GM23338 (cell line): ENCODE measurements at regions not wholly inside any gene's neighbourhood (a gene's known extent, or its start where the extent isn't known, plus 50 kb on each side); places are given as distances from the start of the nearest gene placed in this dataset.

Experiments
- ATAC-seq: fragments of 200-7000 bp; cut with Tn5 transposase; 3 replicates; pipeline ENCODE4 v1.9.1; 2020
- DNase-seq: peaks from one replicate; pipeline ENCODE4 v3.0.0-alpha.2; 2015; ENCODE audit warnings: low spot score
- H2AFZ ChIP-seq: fragments of 200-600 bp; sonication (generic); 2 replicates; pipeline ENCODE4 v1.8.0; 2016; ENCODE audit warnings: antibody characterized with exemption, mild to moderate bottlenecking, moderate library complexity
- H3F3A ChIP-seq: fragments of 200-600 bp; sonication (generic); replicated peaks from 2 replicates; pipeline ENCODE4 v1.8.0; 2017; ENCODE audit warnings: antibody characterized with exemption, mixed run types, low read depth
- H3K27ac ChIP-seq: fragments of 200-600 bp; sonication (generic); 2 replicates; pipeline ENCODE4 v1.6.1; 2016; ENCODE audit warnings: low read depth
- H3K27me3 ChIP-seq: fragments of 200-600 bp; sonication (generic); 2 replicates; pipeline ENCODE4 v1.8.0; 2016; ENCODE audit warnings: mild to moderate bottlenecking, mixed run types, moderate library complexity; ENCODE audit not compliant: insufficient read depth
- H3K36me3 ChIP-seq: fragments of 200-600 bp; sonication (generic); 2 replicates; pipeline ENCODE4 v1.8.0; 2016; ENCODE audit warnings: mild to moderate bottlenecking; ENCODE audit not compliant: insufficient read depth
- H3K4me1 ChIP-seq: fragments of 200-600 bp; sonication (generic); 2 replicates; pipeline ENCODE4 v1.8.0; 2016; ENCODE audit warnings: mild to moderate bottlenecking, moderate library complexity; ENCODE audit not compliant: insufficient read depth
- H3K4me2 ChIP-seq: fragments of 200-600 bp; sonication (generic); 2 replicates; pipeline ENCODE4 v1.7.1; 2017; ENCODE audit warnings: mixed run types
- H3K4me3 ChIP-seq: fragments of 200-600 bp; sonication (generic); 2 replicates; pipeline ENCODE4 v1.6.1; 2016; ENCODE audit warnings: mixed run types
- H3K79me2 ChIP-seq: fragments of 200-600 bp; sonication (generic); replicated peaks from 2 replicates; pipeline ENCODE4 v1.8.0; 2017; ENCODE audit warnings: mild to moderate bottlenecking; ENCODE audit not compliant: insufficient read depth
- H3K9me2 ChIP-seq: fragments of 200-600 bp; sonication (generic); 2 replicates; pipeline ENCODE4 v1.8.0; 2017; ENCODE audit not compliant: insufficient read depth
- H4K20me1 ChIP-seq: fragments of 200-600 bp; sonication (generic); replicated peaks from 2 replicates; pipeline ENCODE4 v1.8.0; 2017; ENCODE audit warnings: mild to moderate bottlenecking; ENCODE audit not compliant: insufficient read depth
- H3K27ac Mint-ChIP-seq: 2 replicates; pipeline ENCODE4 v1.8.0; 2020; ENCODE audit warnings: inconsistent platforms, mild to moderate bottlenecking, moderate library complexity, mixed read lengths
- H3K27me3 Mint-ChIP-seq: 3 replicates; pipeline ENCODE4 v1.8.0; 2022; ENCODE audit warnings: low read depth, mild to moderate bottlenecking, moderate library complexity, mixed read lengths, inconsistent platforms; ENCODE audit not compliant: insufficient read depth, poor library complexity
- H3K36me3 Mint-ChIP-seq: 3 replicates; pipeline ENCODE4 v1.8.0; 2021; ENCODE audit warnings: low read depth, mild to moderate bottlenecking, inconsistent platforms, moderate library complexity, mixed read lengths
- H3K4me1 Mint-ChIP-seq: 3 replicates; pipeline ENCODE4 v1.8.0; 2020; ENCODE audit warnings: mild to moderate bottlenecking, inconsistent platforms, mixed read lengths
- H3K4me3 Mint-ChIP-seq: 3 replicates; pipeline ENCODE4 v1.8.0; 2021; ENCODE audit warnings: moderate library complexity, mild to moderate bottlenecking, inconsistent platforms, mixed read lengths
- H3K9me3 Mint-ChIP-seq: 3 replicates; pipeline ENCODE4 v1.8.0; 2020; ENCODE audit warnings: moderate library complexity, mild to moderate bottlenecking, inconsistent platforms, mixed read lengths
- CREB1 ChIP-seq: fragments of 250-450 bp; sonication (Bioruptor Pico); IDR thresholded peaks from 2 replicates; pipeline ENCODE4 v1.5.0; 2020; ENCODE audit warnings: low read depth, mild to moderate bottlenecking, moderate library complexity
- ETS1 ChIP-seq: IDR thresholded peaks from 2 replicates; pipeline ENCODE4 v1.6.1; 2016; ENCODE audit warnings: antibody characterized with exemption
- EZH2 ChIP-seq: fragments of 200-600 bp; sonication (generic); IDR thresholded peaks from one replicate; pipeline ENCODE4 v1.8.0; 2017; ENCODE audit warnings: antibody characterized with exemption, mild to moderate bottlenecking, low read depth; ENCODE audit not compliant: unreplicated experiment
- EZH2phosphoT487 ChIP-seq: fragments of 200-600 bp; sonication (generic); IDR thresholded peaks from one replicate; pipeline ENCODE4 v1.8.1; 2018; ENCODE audit warnings: antibody characterized with exemption; ENCODE audit not compliant: unreplicated experiment
- NANOG ChIP-seq: IDR thresholded peaks from 2 replicates; pipeline ENCODE4 v1.6.1; 2016; ENCODE audit warnings: antibody characterized with exemption, borderline replicate concordance
- POLR2AphosphoS5 ChIP-seq: IDR thresholded peaks from 2 replicates; pipeline ENCODE4 v1.6.1; 2016; ENCODE audit warnings: antibody characterized with exemption, low read depth
- REST ChIP-seq: IDR thresholded peaks from one replicate; pipeline ENCODE4 v1.6.1; 2018; ENCODE audit warnings: antibody characterized with exemption; ENCODE audit not compliant: unreplicated experiment
- STAT1 ChIP-seq: IDR thresholded peaks from one replicate; pipeline ENCODE4 v1.6.1; 2016; ENCODE audit warnings: antibody characterized with exemption; ENCODE audit not compliant: unreplicated experiment
- ZNF331 ChIP-seq: fragments of 250-450 bp; sonication (Bioruptor Pico); IDR thresholded peaks from 2 replicates; pipeline ENCODE4 v1.5.0; 2020; ENCODE audit warnings: low read depth, mild to moderate bottlenecking, moderate library complexity
- ZNF462 ChIP-seq: fragments of 250-450 bp; sonication (Bioruptor Pico); IDR thresholded peaks from 2 replicates; pipeline ENCODE4 v1.5.0; 2020; ENCODE audit warnings: mild to moderate bottlenecking, moderate library complexity

GRCh38 chr9:19913151-19913550 is 124.3 kb upstream of the SLC24A2 start:
- no peaks in the 10 kb centered on the region for H4K20me1 ChIP-seq
- H2AFZ ChIP-seq: no peak overlapping the region; the same call in 1 of the 2 replicates
- 0 out of 2 replicates have a peak, but pooled peaks cover 3% of the 10 kb centered on the region for H3K9me2 ChIP-seq
- H3K27ac ChIP-seq: no peak overlapping the region
- no peaks in the 10 kb centered on the region; the same call in 1 of the 2 replicates for H3K36me3 ChIP-seq
- no peak overlapping the region for H3K4me2 ChIP-seq
- no peaks in the 10 kb centered on the region for H3K4me1 Mint-ChIP-seq
- H3K27me3 Mint-ChIP-seq: no peaks in the 10 kb centered on the region
- TF ChIP-seq CREB1 (CRISPR knock-in tag) (no peak), NANOG (no peak), EZH2 (no peak), ZNF331 (CRISPR knock-in tag) (no peak), ZNF462 (CRISPR knock-in tag) (no peak)
- H3F3A ChIP-seq: no peaks in the 10 kb centered on the region
- no peaks in the 10 kb centered on the region for H3K36me3 Mint-ChIP-seq
- ATAC-seq: no peak
- H3K27me3 ChIP-seq: no peaks in the 10 kb centered on the region
- H3K9me3 Mint-ChIP-seq: 0 out of 3 replicates have a peak, but pooled peaks cover 2% of the 10 kb centered on the region
- H3K4me1 ChIP-seq: no peaks in the 10 kb centered on the region
- H3K4me3 ChIP-seq: no peak overlapping the region
- no peak for DNase-seq
- no peak overlapping the region for H3K4me3 Mint-ChIP-seq
- H3K27ac Mint-ChIP-seq: no peak overlapping the region
- H3K79me2 ChIP-seq: no peaks in the 10 kb centered on the region

- Mint-ChIP-seq H3K4me3 (no peak overlapping the region), H3K9me3 (peaks cover 9% of the 10 kb centered on the region), H3K36me3 (no peaks in the 10 kb centered on the region), H3K4me1 (peaks cover 2% of the 10 kb centered on the region; the same call in 2 of the 3 replicates), H3K27ac (no peak overlapping the region), H3K27me3 (peaks cover 2% of the 10 kb centered on the region)
- Histone ChIP-seq H3K27ac (no peak overlapping the region), H3F3A (no peaks in the 10 kb centered on the region), H3K4me2 (no peak overlapping the region), H4K20me1 (no peaks in the 10 kb centered on the region), H3K4me1 (no peaks in the 10 kb centered on the region), H3K4me3 (no peak overlapping the region), H3K36me3 (no peaks in the 10 kb centered on the region), H3K79me2 (no peaks in the 10 kb centered on the region), H2AFZ (peak overlapping the region; percentile 59; the same call in 1 of the 2 replicates), H3K27me3 (no peaks in the 10 kb centered on the region), H3K9me2 (no peaks in the 10 kb centered on the region; the same call in 1 of the 2 replicates)
- ATAC-seq (no peak), DNase-seq (no peak)
- TF ChIP-seq POLR2AphosphoS5: no peak
- no peak for TF ChIP-seq EZH2phosphoT487
- TF ChIP-seq STAT1: no peak
- no peak for TF ChIP-seq ZNF331 (CRISPR knock-in tag)
- no peak for TF ChIP-seq ETS1
- TF ChIP-seq REST: no peak
Observed at GRCh38 chr9:19903076-19903475, 114.2 kb upstream of the SLC24A2 start.
